NCI-H1092 treated with DMSO at 0.1 percent for 48 hours (cell line): ENCODE measurements at regions not wholly inside any gene's neighbourhood (a gene's known extent, or its start where the extent isn't known, plus 50 kb on each side); places are given as distances from the start of the nearest gene placed in this dataset.

Experiments used
- DNase-seq: peaks from one replicate; lab custom pipeline; 2025; lab: John Stamatoyannopoulos, UW

- no peak for DNase-seq
These were observed 69.6 kb upstream of the ARMC2 start for GRCh38 chr6:108778421-108779186.

- DNase-seq, result no peak
These were observed 68.5 kb upstream of the ARMC2 start for GRCh38 chr6:108779536-108780275.

GRCh38 chr6:108780784-108781183 is 67.4 kb upstream of the ARMC2 start:
- DNase-seq, result no peak

- DNase-seq, result no peak
These were observed 66.7 kb upstream of the ARMC2 start for GRCh38 chr6:108781419-108782100.

GRCh38 chr6:108782179-108783041 is 65.8 kb upstream of the ARMC2 start:
- DNase-seq, result peak; percentile 50

GRCh38 chr6:108785653-108786052 is 62.6 kb upstream of the ARMC2 start:
- DNase-seq, result no peak

- DNase-seq, result no peak
These were observed 59.8 kb upstream of the ARMC2 start for GRCh38 chr6:108788416-108788815.

- no peak for DNase-seq
These were observed 58.7 kb upstream of the ARMC2 start for GRCh38 chr6:108789475-108789874.

GRCh38 chr6:108791700-108792099 is 56.5 kb upstream of the ARMC2 start:
- DNase-seq, result no peak

- no peak for DNase-seq
These were observed 54.5 kb upstream of the ARMC2 start for GRCh38 chr6:108793516-108794251.

- DNase-seq, result no peak
These were observed 53.1 kb upstream of the ARMC2 start for GRCh38 chr6:108795122-108795521.

GRCh38 chr6:108795814-108796213 is 52.4 kb upstream of the ARMC2 start:
- DNase-seq, result no peak

GRCh38 chr6:108796875-108797274 is 51.3 kb upstream of the ARMC2 start:
- DNase-seq, result no peak

GRCh38 chr6:108797951-108798669 is 50.1 kb upstream of the ARMC2 start:
- no peak for DNase-seq
